GM10266 (cell line): ENCODE measurements at regions not wholly inside any gene's neighbourhood (a gene's known extent, or its start where the extent isn't known, plus 50 kb on each side); places are given as distances from the start of the nearest gene placed in this dataset.

Experiments
- DNase-seq: peaks from one replicate; pipeline ENCODE4 v3.0.0; 2012; ENCODE audit errors: extremely low spot score
- CTCF ChIP-seq: IDR thresholded peaks from 2 replicates; pipeline ENCODE4 v1.5.1; 2012; ENCODE audit warnings: mild to moderate bottlenecking, low read depth; ENCODE audit not compliant: control insufficient read depth, insufficient read depth; ENCODE audit errors: missing control alignments

DNA sequence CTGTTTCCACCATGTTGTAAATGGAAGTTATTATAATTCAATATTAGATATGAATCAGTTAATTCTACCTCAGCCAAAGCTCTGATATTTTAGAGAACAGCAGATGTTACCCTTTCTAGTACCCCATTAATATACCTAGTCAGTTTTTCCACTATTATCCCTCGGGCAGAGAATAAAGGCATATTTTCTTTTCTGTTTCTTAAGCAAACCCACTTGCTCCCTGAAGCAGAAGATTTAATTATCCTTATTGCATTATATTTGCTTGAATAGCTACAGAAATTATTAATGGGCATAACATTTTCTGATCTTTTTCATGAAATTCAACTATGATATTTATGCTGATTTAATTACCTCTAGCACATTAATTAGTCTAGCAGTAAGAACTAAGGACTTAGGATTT is 832.9 kb upstream of the FBXO33 start:
- TF ChIP-seq CTCF = no peak
- no peak for DNase-seq

DNA sequence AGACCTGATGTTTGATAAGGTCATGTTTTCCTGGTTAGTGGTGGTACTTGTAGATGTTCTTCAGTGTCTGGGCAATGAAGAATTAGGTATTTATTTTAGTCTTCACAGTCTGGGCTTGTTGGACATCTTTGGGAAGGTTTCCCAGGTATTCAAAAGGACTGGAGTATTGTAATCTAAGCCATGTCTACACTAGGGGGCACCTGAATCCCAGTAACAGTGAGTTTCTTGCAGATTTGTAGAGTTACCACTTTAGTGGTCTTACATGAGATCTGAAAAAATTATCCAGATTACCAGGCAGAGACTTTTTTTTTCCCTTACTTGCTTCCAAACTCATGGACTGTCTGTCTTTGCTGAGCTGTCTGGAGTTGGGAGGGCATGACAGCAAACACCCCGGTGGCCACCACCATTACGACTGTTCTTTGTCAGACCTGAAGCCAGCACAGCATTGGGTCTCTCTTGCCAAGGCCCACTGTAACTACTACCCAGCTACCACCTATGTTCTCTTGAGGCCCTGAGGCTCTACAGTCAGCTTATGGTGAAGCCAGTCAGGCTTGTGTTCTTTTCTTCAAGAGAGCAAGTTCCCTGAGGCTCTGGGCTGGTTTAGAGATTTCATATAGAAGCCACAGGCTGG is 820.7 kb upstream of the FBXO33 start:
- no peak for DNase-seq
- TF ChIP-seq CTCF = no peak

- DNase-seq = no peak
- no peak for TF ChIP-seq CTCF
Measured at GRCh38 chr14:40248671-40249070, 816.4 kb upstream of the FBXO33 start.

DNA sequence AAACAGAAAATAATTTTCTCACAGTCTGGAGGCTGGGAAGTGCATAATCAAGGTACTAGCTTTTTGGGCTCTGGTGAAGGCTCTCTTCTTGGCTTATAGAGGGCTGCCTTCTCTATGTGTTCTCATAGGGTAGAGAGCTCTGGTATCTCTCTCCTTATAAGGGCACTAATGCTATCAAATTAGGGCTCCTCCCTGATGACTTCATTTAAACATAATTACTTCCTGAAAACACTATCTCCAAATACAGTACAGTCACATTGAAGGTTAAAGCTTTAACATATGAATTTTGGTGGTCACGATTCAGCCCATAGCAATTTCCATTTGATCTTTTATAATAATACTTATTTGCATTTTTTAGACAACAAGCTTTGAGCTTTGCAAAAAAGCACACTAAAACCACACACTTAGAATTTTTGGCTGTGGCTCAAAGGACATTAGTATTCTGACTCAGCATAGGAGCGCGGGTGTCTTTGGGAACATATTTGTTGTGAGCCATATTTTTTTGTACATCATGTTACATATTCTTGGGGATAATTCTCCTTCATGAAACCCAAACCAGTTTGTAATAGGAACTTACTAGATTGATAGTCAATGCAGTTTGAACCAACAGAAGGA is 808.1 kb upstream of the FBXO33 start:
- DNase-seq = no peak
- TF ChIP-seq CTCF = no peak

GRCh38 chr14:40232302-40232701 is 800.1 kb upstream of the FBXO33 start:
- no peak for DNase-seq
- TF ChIP-seq CTCF = no peak

- DNase-seq = no peak
- no peak for TF ChIP-seq CTCF
Measured at GRCh38 chr14:40229676-40230075, 797.4 kb upstream of the FBXO33 start.

DNA sequence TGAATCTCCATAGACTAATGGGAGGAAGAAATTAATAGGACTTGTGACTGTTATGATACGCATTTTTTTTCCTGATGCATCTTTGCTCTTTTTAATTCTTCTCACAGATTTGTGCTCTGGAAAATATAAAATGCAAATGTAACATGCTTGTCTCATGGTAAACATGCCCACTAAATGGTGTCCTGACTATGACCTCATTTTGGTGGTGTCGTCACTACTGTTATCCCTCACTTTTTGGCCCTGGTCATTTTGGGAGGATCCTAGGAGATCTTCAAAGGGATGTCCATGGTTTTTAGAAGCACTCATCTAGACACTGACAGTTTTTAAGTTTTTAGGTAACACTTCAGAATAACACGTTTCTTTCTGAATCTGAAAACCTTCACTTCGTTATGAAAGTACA is 790.8 kb upstream of the FBXO33 start:
- no peak for DNase-seq
- no peak for TF ChIP-seq CTCF
